ENCODE measurements at regions not wholly inside any gene's neighbourhood (a gene's known extent, or its start where the extent isn't known, plus 50 kb on each side); places are given as distances from the start of the nearest gene placed in this dataset.
A peak's percentile ranks its signal among the peaks of the same experiment; 100 is the strongest.

DNA sequence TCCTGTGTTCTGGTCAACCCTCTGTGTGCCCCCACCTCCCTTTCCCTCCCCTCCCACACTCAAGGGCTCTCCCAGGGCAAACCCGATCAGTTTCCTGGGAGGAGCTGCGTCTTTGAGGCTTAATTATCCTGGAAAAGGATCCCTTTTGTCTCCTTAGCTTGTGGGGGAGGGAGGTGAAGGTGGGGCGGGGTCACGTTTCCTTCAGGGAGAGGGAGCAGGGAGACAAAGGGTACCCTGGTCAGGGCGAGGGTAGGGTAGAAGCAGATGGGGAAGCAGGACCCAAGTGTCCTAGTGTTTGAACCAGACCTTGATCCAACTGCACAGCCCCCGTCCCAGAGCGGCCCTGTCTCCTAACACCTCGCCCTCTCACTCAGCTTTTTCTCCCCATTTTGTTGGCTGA is 90.1 kb downstream of the HIF1AN start:
- Histone ChIP-seq H3K4me3 (ENCODE audit: low read length in 3 of 3) (no peak overlapping the region), H3K4me1 (ENCODE audit: control insufficient read depth in 2 of 3, insufficient read depth in 2 of 3, low read depth in 1 of 3, low read length in 3 of 3) (peaks cover 0 to 9% (median 0%) of the 10 kb centered on the region in 3 donors), H3K36me3 (ENCODE audit: control insufficient read depth in 2 of 3, insufficient read depth in 3 of 3, low read length in 3 of 3) (no peaks in the 10 kb centered on the region), H3K27ac (ENCODE audit: low read depth in 2 of 2, low read length in 2 of 2) (no peak overlapping the region), H3K27me3 (ENCODE audit: control insufficient read depth, insufficient read depth, low read length) (peaks cover 2% of the 10 kb centered on the region), H3K9ac (ENCODE audit: low read length in 3 of 3) (no peak overlapping the region), H3K9me3 (ENCODE audit: control insufficient read depth in 2 of 3, insufficient read depth in 1 of 3, low read length in 3 of 3) (no peaks in the 10 kb centered on the region)
- DNase-seq, result peak in 4 of 5 donors; percentile 78 to 86 (median 82)
- TF ChIP-seq, protein P1, sequence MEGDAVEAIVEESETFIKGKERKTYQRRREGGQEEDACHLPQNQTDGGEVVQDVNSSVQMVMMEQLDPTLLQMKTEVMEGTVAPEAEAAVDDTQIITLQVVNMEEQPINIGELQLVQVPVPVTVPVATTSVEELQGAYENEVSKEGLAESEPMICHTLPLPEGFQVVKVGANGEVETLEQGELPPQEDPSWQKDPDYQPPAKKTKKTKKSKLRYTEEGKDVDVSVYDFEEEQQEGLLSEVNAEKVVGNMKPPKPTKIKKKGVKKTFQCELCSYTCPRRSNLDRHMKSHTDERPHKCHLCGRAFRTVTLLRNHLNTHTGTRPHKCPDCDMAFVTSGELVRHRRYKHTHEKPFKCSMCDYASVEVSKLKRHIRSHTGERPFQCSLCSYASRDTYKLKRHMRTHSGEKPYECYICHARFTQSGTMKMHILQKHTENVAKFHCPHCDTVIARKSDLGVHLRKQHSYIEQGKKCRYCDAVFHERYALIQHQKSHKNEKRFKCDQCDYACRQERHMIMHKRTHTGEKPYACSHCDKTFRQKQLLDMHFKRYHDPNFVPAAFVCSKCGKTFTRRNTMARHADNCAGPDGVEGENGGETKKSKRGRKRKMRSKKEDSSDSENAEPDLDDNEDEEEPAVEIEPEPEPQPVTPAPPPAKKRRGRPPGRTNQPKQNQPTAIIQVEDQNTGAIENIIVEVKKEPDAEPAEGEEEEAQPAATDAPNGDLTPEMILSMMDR (IDR thresholded peaks at IDR 0.05; ENCODE audit: borderline replicate concordance, extremely low read depth, insufficient read depth), result no peak
- intact Hi-C loops (cut with DNase I), result no loop called here
- FAIRE-seq, result no peak

DNA sequence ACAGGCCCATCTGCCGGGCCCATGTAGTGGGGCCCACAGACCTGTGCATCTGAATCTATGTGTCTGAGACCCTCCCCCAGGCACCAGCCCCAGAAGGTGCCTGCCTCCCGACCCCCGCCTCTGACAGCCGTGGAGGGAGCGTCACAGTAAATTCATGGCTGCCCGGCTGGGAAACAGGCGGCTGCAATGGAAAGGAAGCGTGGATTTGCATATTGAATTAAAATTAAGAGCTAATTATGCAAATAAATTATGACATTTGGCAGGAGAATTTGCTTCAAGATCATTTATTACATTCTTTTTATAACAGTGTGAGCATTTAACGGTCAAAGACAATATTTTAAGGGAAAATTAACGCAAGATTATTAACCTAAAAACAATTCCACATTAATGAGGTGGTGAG is 92.3 kb downstream of the HIF1AN start:
- Histone ChIP-seq H3K4me1 (ENCODE audit: control insufficient read depth in 2 of 3, insufficient read depth in 2 of 3, low read depth in 1 of 3, low read length in 3 of 3) (peaks cover 0 to 6% (median 0%) of the 10 kb centered on the region in 3 donors), H3K36me3 (ENCODE audit: control insufficient read depth in 2 of 3, insufficient read depth in 3 of 3, low read length in 3 of 3) (no peaks in the 10 kb centered on the region), H3K27ac (ENCODE audit: low read depth in 2 of 2, low read length in 2 of 2) (no peak overlapping the region), H3K4me3 (ENCODE audit: low read length in 3 of 3) (no peak overlapping the region), H3K9ac (ENCODE audit: low read length in 3 of 3) (no peak overlapping the region), H3K27me3 (ENCODE audit: control insufficient read depth, insufficient read depth, low read length) (no peaks in the 10 kb centered on the region), H3K9me3 (ENCODE audit: control insufficient read depth in 2 of 3, insufficient read depth in 1 of 3, low read length in 3 of 3) (no peaks in the 10 kb centered on the region)
- DNase-seq, result no peak
- intact Hi-C loops (cut with DNase I), result no loop called here
- TF ChIP-seq, protein P1 (IDR thresholded peaks at IDR 0.05; ENCODE audit: borderline replicate concordance, extremely low read depth, insufficient read depth), result no peak
- no peak for FAIRE-seq

DNA sequence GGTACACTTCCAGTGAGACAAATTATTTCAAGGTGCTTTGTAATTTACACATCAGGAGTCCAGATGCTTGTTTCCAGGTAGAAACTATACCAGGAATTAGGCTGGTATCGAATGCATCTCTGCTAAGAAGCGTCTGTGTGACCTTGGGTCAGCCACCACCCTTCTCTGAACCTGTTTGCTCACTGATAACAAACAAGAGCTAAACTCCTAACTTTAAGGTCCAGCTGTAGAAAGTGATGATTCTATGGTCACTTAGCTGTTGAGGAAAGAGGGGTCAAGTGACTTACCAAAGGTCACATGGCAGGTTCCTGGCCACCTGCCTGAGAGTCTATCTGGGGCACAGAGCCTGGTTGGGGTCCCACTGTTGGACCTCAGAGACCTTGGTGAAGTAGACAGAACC is 95.4 kb downstream of the HIF1AN start:
- TF ChIP-seq, protein P1 (IDR thresholded peaks at IDR 0.05; ENCODE audit: borderline replicate concordance, extremely low read depth, insufficient read depth), result no peak
- DNase-seq (no peak), FAIRE-seq (no peak)
- H3K27me3 ChIP-seq (ENCODE audit: control insufficient read depth, insufficient read depth, low read length), result no peaks in the 10 kb centered on the region
- intact Hi-C loops (cut with DNase I), result no loop called here
- H3K9me3 ChIP-seq (ENCODE audit: control insufficient read depth in 2 of 3, insufficient read depth in 1 of 3, low read length in 3 of 3), result no peaks in the 10 kb centered on the region
- no peak overlapping the region for H3K9ac ChIP-seq (ENCODE audit: low read length in 3 of 3)
- no peaks in the 10 kb centered on the region for H3K36me3 ChIP-seq (ENCODE audit: control insufficient read depth in 2 of 3, insufficient read depth in 3 of 3, low read length in 3 of 3)
- no peak overlapping the region for H3K4me3 ChIP-seq (ENCODE audit: low read length in 3 of 3)
- H3K27ac ChIP-seq (ENCODE audit: low read depth in 2 of 2, low read length in 2 of 2), result no peak overlapping the region
- H3K4me1 ChIP-seq (ENCODE audit: control insufficient read depth in 2 of 3, insufficient read depth in 2 of 3, low read depth in 1 of 3, low read length in 3 of 3), result peaks cover 0 to 3% (median 0%) of the 10 kb centered on the region in 3 donors

DNA sequence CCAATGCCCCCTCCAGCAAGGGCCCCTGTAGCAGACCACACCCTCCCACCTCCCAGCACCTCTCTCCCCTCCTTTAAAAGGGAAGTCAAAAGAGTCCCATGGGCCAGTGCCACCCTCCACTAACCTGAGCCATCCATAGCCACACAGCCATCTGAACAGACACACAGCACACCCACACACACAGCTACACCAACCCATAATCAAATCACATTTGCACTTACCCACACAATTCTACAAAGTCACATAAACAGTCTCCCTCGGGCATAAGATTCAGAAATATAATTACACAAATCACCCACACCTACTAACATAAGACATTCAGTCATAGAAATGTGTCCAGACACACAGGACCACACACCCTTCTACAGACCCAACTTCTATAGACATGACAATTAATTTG is 96.3 kb downstream of the HIF1AN start:
- H3K27me3 ChIP-seq (ENCODE audit: control insufficient read depth, insufficient read depth, low read length), result no peaks in the 10 kb centered on the region
- H3K4me3 ChIP-seq (ENCODE audit: low read length in 3 of 3), result no peak overlapping the region
- H3K36me3 ChIP-seq (ENCODE audit: control insufficient read depth in 2 of 3, insufficient read depth in 3 of 3, low read length in 3 of 3), result no peaks in the 10 kb centered on the region
- no peak overlapping the region for H3K9ac ChIP-seq (ENCODE audit: low read length in 3 of 3)
- FAIRE-seq (no peak), DNase-seq (no peak)
- H3K9me3 ChIP-seq (ENCODE audit: control insufficient read depth in 2 of 3, insufficient read depth in 1 of 3, low read length in 3 of 3), result no peaks in the 10 kb centered on the region
- intact Hi-C loops (cut with DNase I), result no loop called here
- H3K4me1 ChIP-seq (ENCODE audit: control insufficient read depth in 2 of 3, insufficient read depth in 2 of 3, low read depth in 1 of 3, low read length in 3 of 3), result peaks cover 0 to 3% (median 0%) of the 10 kb centered on the region in 3 donors
- no peak overlapping the region for H3K27ac ChIP-seq (ENCODE audit: low read depth in 2 of 2, low read length in 2 of 2)
- TF ChIP-seq, protein P1 (IDR thresholded peaks at IDR 0.05; ENCODE audit: borderline replicate concordance, extremely low read depth, insufficient read depth), result no peak
